Choroid plexus epithelial cell (primary cell): ENCODE measurements at regions not wholly inside any gene's neighbourhood (a gene's known extent, or its start where the extent isn't known, plus 50 kb on each side); places are given as distances from the start of the nearest gene placed in this dataset.
"Not testable (repeated sequence)": the region's sequence is repeated elsewhere in the genome, so short reads cannot be mapped to it uniquely, and the experiment has no call there.

Source experiments
- DNase-seq: peaks from one replicate; pipeline ENCODE4 v3.0.0-alpha.2; 2010; ENCODE audit warnings: low read depth
- H3K4me3 ChIP-seq: 2 replicates; pipeline ENCODE4 v1.5.1; 2011; ENCODE audit warnings: low read depth, mild to moderate bottlenecking, control low read depth, low read length, moderate library complexity
- CTCF ChIP-seq: conservative IDR thresholded peaks from 2 replicates; pipeline ENCODE4 v1.5.1; 2011; ENCODE audit warnings: low read depth, mild to moderate bottlenecking, control low read depth, inconsistent platforms, low read length, moderate library complexity

DNA sequence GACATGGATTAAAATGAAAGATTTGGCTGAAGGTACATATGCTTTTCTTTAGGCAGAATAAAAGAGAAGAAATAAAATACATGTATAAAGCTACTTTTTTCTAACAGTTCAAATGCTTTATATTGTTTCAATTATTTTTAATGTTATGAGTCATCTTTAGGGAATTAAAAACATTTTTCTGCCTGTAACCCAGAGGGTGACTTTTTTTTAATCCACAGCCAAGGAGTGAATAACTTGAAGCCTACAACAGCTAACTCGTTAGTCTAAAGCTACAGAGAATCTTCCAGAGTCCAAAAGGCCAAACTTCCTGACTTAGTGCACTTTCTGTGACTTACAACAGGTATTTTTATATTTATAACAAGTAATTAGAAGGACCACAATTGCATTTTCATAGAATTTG, 151.6 kb downstream of the SEC23A start:
- peak; percentile 64 for DNase-seq
- no peak for TF ChIP-seq CTCF
- no peak overlapping the region for H3K4me3 ChIP-seq

- no peak for TF ChIP-seq CTCF
- no peak for DNase-seq
Observed at GRCh38 chr14:38950676-38951075, 152.4 kb downstream of the SEC23A start.

DNA sequence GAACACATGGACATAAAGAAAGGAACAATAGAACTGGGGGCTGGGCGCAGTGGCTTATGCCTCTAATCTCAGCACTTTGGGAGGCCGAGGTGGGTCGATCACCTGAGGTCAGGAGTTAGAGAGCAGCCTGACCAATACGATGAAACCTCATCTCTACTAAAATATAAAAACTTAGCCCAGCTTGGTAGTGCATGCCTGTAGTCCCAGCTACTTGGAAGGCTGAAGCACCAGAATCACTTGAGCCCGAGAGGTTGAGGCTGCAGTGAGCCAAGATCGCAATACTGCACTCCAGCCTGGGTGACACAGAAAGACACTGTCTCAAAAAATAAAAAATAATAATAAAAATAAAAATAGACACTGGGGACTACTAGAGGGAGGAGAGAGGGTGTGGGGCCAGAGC, 154.5 kb downstream of the SEC23A start:
- no peak overlapping the region for H3K4me3 ChIP-seq
- no peak for TF ChIP-seq CTCF
- no peak for DNase-seq

More at GRCh38 chr14:38950676-38951075, 152.4 kb downstream of the SEC23A start:
- H3K4me3 ChIP-seq: no peak overlapping the region

GRCh38 chr14:38948171-38948570, 154.9 kb downstream of the SEC23A start:
- TF ChIP-seq CTCF: no peak
- H3K4me3 ChIP-seq: no peak overlapping the region
- DNase-seq: no peak

DNA sequence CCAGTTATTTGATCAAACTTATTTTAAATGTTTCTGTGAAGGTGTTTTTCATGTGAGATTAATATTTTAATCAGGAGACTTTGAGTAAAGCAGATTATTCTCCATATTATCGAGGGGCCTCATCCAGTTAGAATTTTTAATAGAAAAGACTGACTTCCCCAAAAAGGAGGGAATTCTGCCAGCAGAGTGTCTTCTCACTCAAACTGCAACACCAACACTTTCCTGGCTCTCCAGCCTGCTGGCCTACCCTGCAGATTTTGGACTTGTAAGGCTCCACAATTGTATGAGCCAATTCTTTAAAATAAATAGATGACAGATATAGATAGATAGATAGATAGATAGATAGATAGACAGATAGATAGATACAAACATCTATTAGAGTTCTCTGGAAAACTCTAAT, 155.7 kb downstream of the SEC23A start:
- H3K4me3 ChIP-seq: no peak overlapping the region
- TF ChIP-seq CTCF: no peak
- DNase-seq: no peak

- no peak overlapping the region for H3K4me3 ChIP-seq
- no peak for DNase-seq
- no peak for TF ChIP-seq CTCF
Observed at GRCh38 chr14:38944691-38945090, 158.3 kb downstream of the SEC23A start.

GRCh38 chr14:38941488-38941887, 161.5 kb downstream of the SEC23A start:
- H3K4me3 ChIP-seq: no peak overlapping the region
- DNase-seq: peak; percentile 17
- peak; percentile 33 for TF ChIP-seq CTCF

DNA sequence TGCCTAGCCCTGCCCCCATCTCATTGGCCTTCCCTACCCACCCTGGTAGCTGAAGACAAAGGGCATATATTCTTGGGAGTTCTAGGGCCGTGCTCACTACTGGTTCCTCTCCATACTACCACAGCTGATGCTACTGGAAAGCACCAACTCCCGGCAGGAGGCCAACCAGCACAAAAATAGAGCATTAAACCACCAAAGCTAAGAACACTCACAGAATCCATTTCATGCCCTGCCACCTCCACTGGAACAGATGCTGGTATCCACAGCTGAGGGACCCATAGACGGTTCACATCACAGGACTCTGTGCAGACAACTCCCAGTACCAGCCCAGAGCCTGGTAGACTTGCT, 170.4 kb downstream of the SEC23A start:
- not testable (repeated sequence) for DNase-seq, H3K4me3 ChIP-seq
